Endothelial cell of umbilical vein (primary cell): ENCODE measurements at regions not wholly inside any gene's neighbourhood (a gene's known extent, or its start where the extent isn't known, plus 50 kb on each side); places are given as distances from the start of the nearest gene placed in this dataset.

Experiments
- BruUV-seq: library from RNA; stranded (reverse); fragments of 400-500 nt; replicated peaks from 2 replicates; lab custom pipeline; 2021; lab: Mats Ljungman, UMichigan
- CTCF ChIA-PET: fragments of 300-600, 350-600 bp; sonication (Branson Sonifier 250); formaldehyde crosslinking; loops from one replicate; lab custom pipeline; 2021; ENCODE audit warnings: antibody characterized with exemption, inconsistent platforms; lab: Charles Lee
- POLR2A ChIA-PET: fragments of 300-600, 350-600 bp; sonication (Branson Sonifier 250); formaldehyde crosslinking; loops from one replicate; lab custom pipeline; 2021; ENCODE audit warnings: antibody characterized with exemption, inconsistent platforms; lab: Charles Lee
- DNase-seq: peaks from one replicate; pipeline ENCODE4 v3.0.0-alpha.2; 2011; ENCODE audit warnings: low read depth, low spot score
- FAIRE-seq: peaks from 2 replicates; lab custom pipeline; 2011; peaks lifted over from hg19 to GRCh38; lab: Jason Lieb, UNC
- H2AFZ ChIP-seq: 2 replicates; pipeline ENCODE4 v1.6.0; 2012; ENCODE audit warnings: low read depth, low read length, control low read depth, inconsistent platforms
- H3K27ac ChIP-seq: 2 replicates; pipeline ENCODE4 v1.5.1; 2011; ENCODE audit warnings: low read depth, mild to moderate bottlenecking, control low read depth, low read length, moderate library complexity; ENCODE audit not compliant: insufficient read depth
- H3K27me3 ChIP-seq, 2 experiments: 2 replicates each; pipeline versions ENCODE4 v1.6.0 to v1.6.1; 2011; ENCODE audit warnings: low read length in 2 of 2, mixed read lengths in 1 of 2; ENCODE audit not compliant: control insufficient read depth in 2 of 2, insufficient read depth in 2 of 2
- H3K36me3 ChIP-seq, 2 experiments: 2 replicates in 1 of 2; 3 replicates in 1 of 2; pipeline ENCODE4 v1.5.1; 2011; ENCODE audit warnings: low read length in 2 of 2, mild to moderate bottlenecking in 1 of 2, moderate library complexity in 1 of 2; ENCODE audit not compliant: control insufficient read depth in 2 of 2, insufficient read depth in 2 of 2; ENCODE audit errors: extremely low read depth in 1 of 2
- H3K4me1 ChIP-seq: 3 replicates; pipeline ENCODE4 v1.5.1; 2011; ENCODE audit warnings: mild to moderate bottlenecking, low read length; ENCODE audit not compliant: control insufficient read depth, insufficient read depth; ENCODE audit errors: extremely low read depth
- H3K4me2 ChIP-seq: 2 replicates; pipeline ENCODE4 v1.6.1; 2011; ENCODE audit warnings: low read length, control low read depth, mixed read lengths; ENCODE audit not compliant: insufficient read depth
- H3K4me3 ChIP-seq, 3 experiments: fragments of 200-600 bp in 1 of 3; sonication (generic), shearing (Covaris generic) in 1 of 3; replicated peaks in 1 of 3; 2 replicates each; pipeline ENCODE4 v1.5.1; 2011 to 2016; ENCODE audit warnings: control low read depth in 3 of 3, low read length in 3 of 3, mild to moderate bottlenecking in 2 of 3, inconsistent platforms in 1 of 3, low read depth in 1 of 3, moderate library complexity in 1 of 3; ENCODE audit not compliant: insufficient read depth in 1 of 3
- H3K79me2 ChIP-seq: 2 replicates; pipeline ENCODE4 v1.6.0; 2012; ENCODE audit warnings: low read length, inconsistent platforms; ENCODE audit not compliant: control insufficient read depth, insufficient read depth
- H3K9ac ChIP-seq: replicated peaks from 2 replicates; pipeline ENCODE3; 2011; ENCODE audit warnings: low read length, control low read depth; ENCODE audit not compliant: insufficient read depth; ENCODE audit errors: extremely low read depth
- H3K9me1 ChIP-seq: replicated peaks from 3 replicates; pipeline ENCODE4 v1.6.0; 2011; ENCODE audit warnings: mild to moderate bottlenecking, low read length; ENCODE audit not compliant: control insufficient read depth, insufficient read depth; ENCODE audit errors: extremely low read depth
- H3K9me3 ChIP-seq: replicated peaks from 2 replicates; pipeline ENCODE4 v1.5.1; 2012; ENCODE audit warnings: low read length, inconsistent platforms; ENCODE audit not compliant: control insufficient read depth, insufficient read depth
- H4K20me1 ChIP-seq: replicated peaks from 2 replicates; pipeline ENCODE3; 2011; ENCODE audit warnings: mild to moderate bottlenecking, low read length; ENCODE audit not compliant: control insufficient read depth, insufficient read depth; ENCODE audit errors: extremely low read depth
- CTCF ChIP-seq, 2 donors: IDR thresholded peaks; 1 replicate in 1 of 2; 2 replicates in 1 of 2; pipeline ENCODE4 v1.5.1; 2011; ENCODE audit warnings: low read length in 2 of 2, mild to moderate bottlenecking in 2 of 2, moderate library complexity in 2 of 2, control low read depth in 1 of 2, inconsistent platforms in 1 of 2, low read depth in 1 of 2; ENCODE audit not compliant: insufficient read depth in 1 of 2; ENCODE audit errors: extremely low read depth in 1 of 2
- EZH2 ChIP-seq: IDR thresholded peaks from 2 replicates; pipeline ENCODE4 v1.6.1; 2012; ENCODE audit warnings: borderline replicate concordance, low read depth, mild to moderate bottlenecking, moderate library complexity, low read length, inconsistent platforms; ENCODE audit not compliant: severe bottlenecking
- FOS ChIP-seq: IDR thresholded peaks from 2 replicates; pipeline ENCODE4 v1.6.1; 2011; ENCODE audit warnings: mild to moderate bottlenecking, low read length, moderate library complexity, borderline replicate concordance; ENCODE audit not compliant: insufficient read depth
- GATA2 ChIP-seq: IDR thresholded peaks from 2 replicates; pipeline ENCODE4 v1.7.0; 2011; ENCODE audit warnings: low read depth, mild to moderate bottlenecking, moderate library complexity, mixed read lengths, low read length; ENCODE audit not compliant: insufficient read length, insufficient read depth
- JUN ChIP-seq: IDR thresholded peaks from 2 replicates; pipeline ENCODE4 v1.6.1; 2011; ENCODE audit warnings: borderline replicate concordance, low read depth; ENCODE audit not compliant: insufficient read length, insufficient read depth
- MAX ChIP-seq: IDR thresholded peaks from 2 replicates; pipeline ENCODE4 v1.6.1; 2011; ENCODE audit not compliant: insufficient read depth, insufficient read length
- MYC ChIP-seq: IDR thresholded peaks from one replicate; pipeline ENCODE4 v1.6.1; 2011; ENCODE audit warnings: mild to moderate bottlenecking, low read depth, low read length
- POLR2A ChIP-seq: IDR thresholded peaks from 2 replicates; pipeline ENCODE4 v1.6.1; 2012; ENCODE audit warnings: low read depth, mild to moderate bottlenecking, control low read depth, low read length
- POLR2AphosphoS5 ChIP-seq: IDR thresholded peaks from 2 replicates; pipeline ENCODE4 v1.6.1; 2012; ENCODE audit warnings: low read depth, mild to moderate bottlenecking, control low read depth, low read length, moderate library complexity; ENCODE audit not compliant: insufficient read depth
- dilution Hi-C: fragments of 300-500 bp; cut with MboI; formaldehyde crosslinking; loops from one replicate; pipeline ENCODE4 v1.15.0; 2019; ENCODE audit warnings: low sequenced_read_pairs; ENCODE audit not compliant: extremely low pct_ligation_motif_present
- intact Hi-C: fragments of 100-400 bp; cut with micrococcal nuclease; formaldehyde crosslinking; loops from one replicate; pipeline ENCODE4 v1.10.0; 2022

- no peaks in the 10 kb centered on the region for H3K36me3 ChIP-seq
- ChIA-PET CTCF (no interaction called here), POLR2A (no interaction called here)
- dilution Hi-C loops (no loop called here), intact Hi-C loops (no loop called here)
- no peak overlapping the region for H3K9ac ChIP-seq
- no TSS peak for BruUV-seq
- no peaks in the 10 kb centered on the region for H3K79me2 ChIP-seq
- H3K9me3 ChIP-seq: no peaks in the 10 kb centered on the region
- H3K27me3 ChIP-seq: no peaks in the 10 kb centered on the region
- TF ChIP-seq FOS (no peak), POLR2A (no peak), CTCF (IDR thresholded peaks at IDR 0.05; ENCODE audit: extremely low read depth in 1 of 2, insufficient read depth in 1 of 2, low read depth in 1 of 2, low read length in 2 of 2) (no peak), JUN (no peak), POLR2AphosphoS5 (no peak), MYC (no peak), EZH2 (no peak), GATA2 (no peak), MAX (no peak)
- FAIRE-seq (no peak), DNase-seq (no peak)
- no peaks in the 10 kb centered on the region for H3K4me1 ChIP-seq
- no peaks in the 10 kb centered on the region for H4K20me1 ChIP-seq
- no peak overlapping the region for H2AFZ ChIP-seq
- H3K27ac ChIP-seq: no peak overlapping the region
- no peak overlapping the region for H3K4me3 ChIP-seq
- no peak overlapping the region for H3K4me2 ChIP-seq
- H3K9me1 ChIP-seq: no peaks in the 10 kb centered on the region
Measured at GRCh38 chr4:182187674-182188073, 55.5 kb upstream of the TENM3 start.
